ENCODE measurements at regions not wholly inside any gene's neighbourhood (a gene's known extent, or its start where the extent isn't known, plus 50 kb on each side); places are given as distances from the start of the nearest gene placed in this dataset.
"Not testable (repeated sequence)": the region's sequence is repeated elsewhere in the genome, so short reads cannot be mapped to it uniquely, and the experiment has no call there.

- DNase-seq (no peak), ATAC-seq (ENCODE audit: low read depth) (no peak)
- Histone ChIP-seq H3K4me1 (ENCODE audit: control insufficient read depth in 2 of 2, insufficient read depth in 2 of 2, low read length in 2 of 2) (no peaks in the 10 kb centered on the region), H3K36me3 (replicated peaks in 1 of 2; ENCODE audit: control extremely low read depth in 1 of 2, control insufficient read depth in 1 of 2, extremely low read depth in 1 of 2, insufficient read depth in 2 of 2, low read length in 1 of 2) (no peaks in the 10 kb centered on the region), H4K20me1 (ENCODE audit: control insufficient read depth, insufficient read depth, low read length, poor library complexity, severe bottlenecking) (no peaks in the 10 kb centered on the region), H2AFZ (ENCODE audit: insufficient read depth, low read depth, low read length, poor library complexity, severe bottlenecking) (no peak overlapping the region), H3K4me2 (replicated peaks; ENCODE audit: low read depth, low read length, poor library complexity, severe bottlenecking) (no peak overlapping the region), H3K27me3 (replicated peaks in 1 of 4; ENCODE audit: control extremely low read depth in 1 of 4, control insufficient read depth in 3 of 4, insufficient read depth in 4 of 4, low read length in 3 of 4) (peaks cover 0 to 7% (median 0%) of the 10 kb centered on the region in 4 experiments), H3K9me3 (ENCODE audit: control extremely low read depth in 1 of 3, control insufficient read depth in 2 of 3, insufficient read depth in 1 of 3, low read length in 2 of 3) (no peaks in the 10 kb centered on the region), H3K79me2 (ENCODE audit: control insufficient read depth, insufficient read depth, low read length) (no peaks in the 10 kb centered on the region), H3K4me3 (ENCODE audit: control extremely low read depth in 1 of 5, extremely low read depth in 1 of 5, insufficient read depth in 1 of 5, low read depth in 2 of 5, low read length in 4 of 5) (no peak overlapping the region), H3K27ac (ENCODE audit: low read length in 2 of 2) (no peak overlapping the region), H3K9ac (ENCODE audit: low read length) (no peak overlapping the region)
- Mint-ChIP-seq H3K4me3 (no peak overlapping the region), H3K27me3 (peaks cover 32% of the 10 kb centered on the region), H3K4me1 (no peaks in the 10 kb centered on the region), H3K9me3 (ENCODE audit: insufficient read depth) (no peaks in the 10 kb centered on the region), H3K27ac (no peak overlapping the region)
- POLR2A ChIA-PET: no interaction called here
- CTCF ChIA-PET: no interaction called here
- intact Hi-C loops (cut with micrococcal nuclease): no loop called here
- 87% methylated on average over 3 of the region's 6 CpGs for WGBS (ENCODE audit: insufficient coverage)
- TF ChIP-seq CTCF (IDR thresholded peaks at IDR 0.05) (no peak), EZH2 (IDR thresholded peaks at IDR 0.05; ENCODE audit: borderline replicate concordance, insufficient read depth, low read depth, low read length, poor library complexity, severe bottlenecking) (no peak)
These were observed 241.4 kb upstream of the NPVF start for GRCh38 chr7:25469669-25470068.

GRCh38 chr7:25476863-25477499 lies 248.7 kb upstream of the NPVF start:
- H3K4me3 Mint-ChIP-seq: no peak overlapping the region
- TF ChIP-seq CTCF (IDR thresholded peaks at IDR 0.05): no peak
- TF ChIP-seq EZH2 (IDR thresholded peaks at IDR 0.05; ENCODE audit: borderline replicate concordance, insufficient read depth, low read depth, low read length, poor library complexity, severe bottlenecking): no peak
- no peak for DNase-seq
- no peaks in the 10 kb centered on the region for H3K4me1 Mint-ChIP-seq
- no peak overlapping the region for H3K27ac Mint-ChIP-seq
- intact Hi-C loops (cut with micrococcal nuclease): no loop called here
- H3K27me3 ChIP-seq (replicated peaks in 1 of 4; ENCODE audit: control extremely low read depth in 1 of 4, control insufficient read depth in 3 of 4, insufficient read depth in 4 of 4, low read length in 3 of 4): peaks cover 0 to 16% (median 0%) of the 10 kb centered on the region in 4 experiments
- H3K4me3 ChIP-seq (ENCODE audit: control extremely low read depth in 1 of 5, extremely low read depth in 1 of 5, insufficient read depth in 1 of 5, low read depth in 2 of 5, low read length in 4 of 5): no peak overlapping the region
- H3K27me3 Mint-ChIP-seq: peaks cover 33% of the 10 kb centered on the region
- no peak overlapping the region for H3K4me2 ChIP-seq (replicated peaks; ENCODE audit: low read depth, low read length, poor library complexity, severe bottlenecking)
- no peaks in the 10 kb centered on the region for H4K20me1 ChIP-seq (ENCODE audit: control insufficient read depth, insufficient read depth, low read length, poor library complexity, severe bottlenecking)
- H3K9me3 Mint-ChIP-seq (ENCODE audit: insufficient read depth): no peaks in the 10 kb centered on the region
- no peaks in the 10 kb centered on the region for H3K79me2 ChIP-seq (ENCODE audit: control insufficient read depth, insufficient read depth, low read length)
- H2AFZ ChIP-seq (ENCODE audit: insufficient read depth, low read depth, low read length, poor library complexity, severe bottlenecking): no peak overlapping the region
- ATAC-seq (ENCODE audit: low read depth): no peak
- ChIA-PET POLR2A (no interaction called here), CTCF (no interaction called here)
- H3K9ac ChIP-seq (ENCODE audit: low read length): no peak overlapping the region
- no peaks in the 10 kb centered on the region for H3K36me3 ChIP-seq (replicated peaks in 1 of 2; ENCODE audit: control extremely low read depth in 1 of 2, control insufficient read depth in 1 of 2, extremely low read depth in 1 of 2, insufficient read depth in 2 of 2, low read length in 1 of 2)
- no peaks in the 10 kb centered on the region for H3K4me1 ChIP-seq (ENCODE audit: control insufficient read depth in 2 of 2, insufficient read depth in 2 of 2, low read length in 2 of 2)
- no peak overlapping the region for H3K27ac ChIP-seq (ENCODE audit: low read length in 2 of 2)
- no peaks in the 10 kb centered on the region for H3K9me3 ChIP-seq (ENCODE audit: control extremely low read depth in 1 of 3, control insufficient read depth in 2 of 3, insufficient read depth in 1 of 3, low read length in 2 of 3)
- 84% methylated on average over 5 of the region's 9 CpGs for WGBS (ENCODE audit: insufficient coverage)

GRCh38 chr7:25478221-25478620 lies 249.9 kb upstream of the NPVF start:
- H3K4me1 ChIP-seq (ENCODE audit: control insufficient read depth in 2 of 2, insufficient read depth in 2 of 2, low read length in 2 of 2); H3K4me1 Mint-ChIP-seq; intact Hi-C loops (cut with micrococcal nuclease); H3K36me3 ChIP-seq (replicated peaks in 1 of 2; ENCODE audit: control extremely low read depth in 1 of 2, control insufficient read depth in 1 of 2, extremely low read depth in 1 of 2, insufficient read depth in 2 of 2, low read length in 1 of 2); ATAC-seq (ENCODE audit: low read depth); H3K9me3 ChIP-seq (ENCODE audit: control extremely low read depth in 1 of 3, control insufficient read depth in 2 of 3, insufficient read depth in 1 of 3, low read length in 2 of 3); H4K20me1 ChIP-seq (ENCODE audit: control insufficient read depth, insufficient read depth, low read length, poor library complexity, severe bottlenecking); DNase-seq; H3K9me3 Mint-ChIP-seq (ENCODE audit: insufficient read depth); H3K4me3 Mint-ChIP-seq; H3K27ac ChIP-seq (ENCODE audit: low read length in 2 of 2); H3K79me2 ChIP-seq (ENCODE audit: control insufficient read depth, insufficient read depth, low read length); POLR2A ChIA-PET; H3K4me3 ChIP-seq (ENCODE audit: control extremely low read depth in 1 of 5, extremely low read depth in 1 of 5, insufficient read depth in 1 of 5, low read depth in 2 of 5, low read length in 4 of 5); H3K9ac ChIP-seq (ENCODE audit: low read length); H2AFZ ChIP-seq (ENCODE audit: insufficient read depth, low read depth, low read length, poor library complexity, severe bottlenecking); H3K4me2 ChIP-seq (replicated peaks; ENCODE audit: low read depth, low read length, poor library complexity, severe bottlenecking); H3K27ac Mint-ChIP-seq: not testable (repeated sequence)
- CTCF ChIA-PET: interaction anchor here (0.5 kb wide), 1 partner anchor 449 kb away, joined by 3 read pairs; no protein-coding TSS in a partner anchor
- peaks cover 0 to 16% (median 0%) of the 10 kb centered on the region in 4 experiments for H3K27me3 ChIP-seq (replicated peaks in 1 of 4; ENCODE audit: control extremely low read depth in 1 of 4, control insufficient read depth in 3 of 4, insufficient read depth in 4 of 4, low read length in 3 of 4)
- H3K27me3 Mint-ChIP-seq: peaks cover 26% of the 10 kb centered on the region
